GM19023 (cell line): ENCODE measurements at regions not wholly inside any gene's neighbourhood (a gene's known extent, or its start where the extent isn't known, plus 50 kb on each side); places are given as distances from the start of the nearest gene placed in this dataset.
"Not testable (repeated sequence)": the region's sequence is repeated elsewhere in the genome, so short reads cannot be mapped to it uniquely, and the experiment has no call there.

ENCODE experiments used
- ATAC-seq: cut with Tn5 transposase; IDR thresholded peaks from one replicate; pipeline ENCODE4 v1.9.1; 2021; ENCODE audit warnings: mild to moderate bottlenecking, moderate library complexity; ENCODE audit not compliant: unreplicated experiment

DNA sequence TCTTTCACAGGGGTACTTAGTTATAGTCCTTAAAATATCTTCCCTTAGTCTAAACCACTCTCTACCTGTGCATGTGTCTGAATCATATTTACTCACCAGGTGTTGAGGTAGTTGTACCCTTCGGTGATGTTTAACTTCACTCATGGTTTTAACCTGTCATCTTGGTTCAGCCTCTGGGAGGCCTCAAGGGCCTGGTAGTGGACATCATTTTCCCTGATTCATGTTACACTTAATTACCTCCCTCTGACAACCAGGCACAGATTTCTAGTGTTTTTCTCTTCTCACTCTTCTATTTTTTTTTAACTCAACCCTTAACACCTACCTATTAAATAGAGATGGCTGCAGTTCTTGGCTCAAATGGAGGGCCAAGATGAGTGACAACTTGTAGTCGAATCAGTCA is 505.4 kb downstream of the TMEM114 start:
- no peak for ATAC-seq

DNA sequence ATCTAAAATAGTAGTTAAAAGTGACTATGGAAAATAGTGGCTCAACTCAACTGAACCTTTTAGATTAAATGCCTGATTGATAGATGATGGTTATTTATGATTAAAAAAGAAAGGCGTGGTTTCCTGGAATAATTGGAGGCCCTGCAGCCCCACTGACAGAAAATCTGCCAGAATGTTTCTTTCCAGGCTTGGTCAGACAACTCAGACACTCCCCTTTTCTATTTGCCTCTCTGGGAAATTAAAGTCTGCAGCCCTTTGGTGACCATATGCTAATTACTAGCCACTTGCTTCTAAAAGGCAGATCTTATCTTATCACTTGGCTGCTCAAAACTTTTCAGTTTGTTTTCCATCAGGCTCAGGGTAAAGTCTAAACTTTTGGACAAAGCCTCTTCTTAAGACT is 506.0 kb downstream of the TMEM114 start:
- no peak for ATAC-seq

DNA sequence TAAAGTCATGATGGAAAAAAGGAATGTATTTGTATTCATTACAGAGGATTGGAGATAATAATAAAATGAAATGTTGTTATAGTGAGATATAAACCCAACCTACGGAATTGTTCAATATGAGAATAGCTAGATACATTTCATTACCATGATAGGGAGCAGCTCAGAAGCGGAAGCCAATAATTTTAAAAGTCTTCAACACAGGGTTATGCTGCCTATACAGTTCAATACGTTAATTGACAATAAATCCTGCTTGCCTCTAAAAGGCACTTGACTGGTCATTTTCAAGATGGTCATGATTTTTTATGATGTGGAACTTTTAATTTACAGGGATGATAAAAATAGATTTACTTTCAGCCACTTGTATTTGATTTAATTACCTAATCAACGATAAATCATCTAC is 506.8 kb downstream of the TMEM114 start:
- ATAC-seq, result no peak

DNA sequence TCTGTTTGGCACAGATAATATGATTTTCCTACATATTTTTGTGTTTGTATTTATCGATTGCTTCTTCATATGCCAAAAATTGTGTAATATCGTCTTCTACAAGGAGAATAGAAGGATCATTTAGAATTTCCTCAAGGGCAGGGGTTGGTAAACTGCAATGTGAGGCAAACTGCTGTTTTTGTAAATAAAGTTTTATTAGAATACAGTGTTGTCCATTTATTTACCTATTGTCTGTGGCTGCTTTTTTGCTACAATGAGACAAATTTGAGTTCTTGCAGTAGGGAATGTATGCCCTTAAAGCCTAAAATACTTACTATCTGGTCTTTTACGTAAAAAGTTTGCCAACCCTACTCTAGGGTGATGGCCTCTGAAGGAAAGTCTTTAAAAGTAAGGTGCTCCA is 509.5 kb downstream of the TMEM114 start:
- ATAC-seq, result no peak

DNA sequence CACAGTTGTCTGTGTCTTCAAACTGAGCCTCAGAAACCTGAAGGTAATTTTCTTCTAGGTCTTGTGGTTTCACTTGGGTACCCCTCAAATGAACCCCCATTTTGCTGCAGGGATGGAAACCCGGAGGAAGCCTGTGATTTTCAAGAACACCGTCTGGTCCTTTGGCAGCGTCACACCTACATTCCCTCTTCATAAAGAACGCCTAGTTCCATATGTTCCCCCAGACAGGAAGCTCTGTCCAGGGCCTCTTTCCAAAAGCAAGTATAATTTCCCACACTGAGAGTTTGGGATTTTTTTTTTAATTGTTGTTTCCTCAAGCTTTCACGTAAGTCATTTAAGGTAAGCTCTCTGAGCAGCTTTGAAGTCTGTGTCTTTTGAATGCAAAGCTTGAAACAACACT is 515.0 kb downstream of the TMEM114 start:
- no peak for ATAC-seq

DNA sequence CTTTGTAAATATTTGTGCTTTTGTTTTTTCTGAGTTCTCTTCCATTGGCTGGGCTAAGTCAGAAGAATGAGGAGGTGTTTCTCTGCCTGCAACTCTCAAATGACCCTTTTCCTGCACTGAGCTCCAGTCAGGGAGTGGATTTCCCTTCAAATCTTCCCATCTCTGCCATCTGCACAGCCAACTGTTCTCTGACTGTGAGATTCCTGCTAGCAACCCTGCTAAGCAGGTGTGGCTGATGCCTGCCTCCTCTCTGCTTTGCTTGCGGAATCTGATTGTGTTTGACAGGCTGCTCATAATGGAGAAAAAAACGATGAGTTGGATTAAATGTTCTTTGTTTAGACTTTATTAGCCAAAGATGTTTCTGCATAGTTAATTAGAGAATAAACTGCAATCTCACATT is 519.8 kb downstream of the TMEM114 start:
- no peak for ATAC-seq

DNA sequence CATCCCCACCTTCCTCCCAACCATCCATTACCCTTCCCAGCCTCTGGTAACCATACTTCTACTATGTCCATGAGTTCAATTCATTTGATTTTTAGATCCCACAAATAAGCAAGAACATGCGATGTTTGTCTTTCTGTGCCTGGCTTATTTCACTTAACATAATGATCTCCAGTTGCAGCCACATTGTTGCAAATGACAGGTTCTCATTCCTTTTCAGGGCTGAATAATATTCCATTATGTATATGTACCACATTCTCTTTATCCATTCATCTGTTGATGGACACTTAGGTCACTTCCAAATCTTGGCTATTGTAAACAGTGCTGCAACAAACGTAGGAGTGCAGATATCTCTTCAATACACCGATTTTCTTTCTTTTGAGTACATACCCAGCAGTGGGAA is 522.1 kb downstream of the TMEM114 start:
- not testable (repeated sequence) for ATAC-seq

- no peak for ATAC-seq
Observed at GRCh38 chr16:8063159-8063558, 527.2 kb downstream of the TMEM114 start.

- ATAC-seq, result no peak
Observed at GRCh38 chr16:8062677-8063076, 527.6 kb downstream of the TMEM114 start.

DNA sequence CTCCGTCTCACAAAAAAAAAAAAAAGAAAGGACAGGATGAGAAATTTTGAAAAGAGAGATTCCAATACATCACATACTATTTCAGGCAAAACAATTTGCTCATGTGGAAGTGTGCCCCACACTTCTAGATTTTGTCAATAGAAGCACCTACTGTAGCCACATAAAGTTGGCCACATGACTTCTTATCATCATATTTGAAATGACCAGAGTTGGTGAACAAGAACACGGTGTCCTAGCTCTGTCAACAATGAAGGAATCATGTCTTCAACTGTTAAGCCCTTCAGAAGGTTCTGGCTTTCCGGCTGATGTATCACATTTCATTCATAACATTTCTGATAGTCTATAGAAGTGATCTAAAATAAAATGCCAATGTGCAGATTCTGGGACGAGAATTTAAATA is 534.5 kb downstream of the TMEM114 start:
- no peak for ATAC-seq

DNA sequence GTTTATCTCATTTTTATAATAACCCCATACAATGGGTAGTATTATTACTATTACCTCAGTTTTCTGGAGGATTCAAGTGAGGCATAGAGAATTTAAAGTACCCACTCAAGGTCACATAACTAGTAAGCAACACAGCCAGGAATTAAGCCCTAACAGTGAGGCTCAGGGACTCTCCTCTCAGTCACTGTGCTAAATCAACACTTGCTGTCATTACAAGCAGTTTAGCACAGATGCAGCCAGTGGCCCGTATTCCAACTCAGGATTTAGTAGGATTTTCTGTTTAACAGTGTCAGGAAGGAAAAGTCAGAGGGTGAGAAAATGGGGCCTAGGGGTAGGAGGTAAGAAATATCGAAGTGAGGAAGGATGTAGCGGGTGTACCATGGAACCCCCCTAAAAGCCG is 536.9 kb downstream of the TMEM114 start:
- ATAC-seq, result no peak

- ATAC-seq, result no peak
Observed at GRCh38 chr16:8048433-8048832, 541.9 kb downstream of the TMEM114 start.

GRCh38 chr16:8047736-8048135 is 542.6 kb downstream of the TMEM114 start:
- ATAC-seq, result no peak

GRCh38 chr16:8044796-8045195 is 545.5 kb downstream of the TMEM114 start:
- no peak for ATAC-seq

DNA sequence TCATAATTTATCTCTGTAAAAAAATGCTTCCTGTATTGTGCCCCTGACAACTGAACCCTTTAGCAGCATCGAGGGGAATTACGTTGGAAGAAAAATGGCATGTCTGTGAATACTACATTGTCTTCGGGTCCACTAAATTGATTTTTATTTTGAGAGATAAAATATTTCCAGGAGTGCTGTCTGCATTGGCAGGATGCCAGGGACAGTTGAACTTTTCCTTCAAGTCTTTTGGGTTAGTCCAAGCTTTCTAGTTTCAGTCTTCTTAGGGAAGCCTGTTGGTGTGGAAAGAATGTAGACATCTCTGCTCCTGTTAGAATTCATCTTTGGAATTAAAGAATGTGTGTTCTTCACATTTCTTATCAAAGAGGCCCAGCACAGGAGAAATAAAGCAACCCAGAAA is 557.9 kb downstream of the TMEM114 start:
- ATAC-seq, result no peak

GRCh38 chr16:8030004-8030403 is 560.3 kb downstream of the TMEM114 start:
- ATAC-seq, result not testable (repeated sequence)

DNA sequence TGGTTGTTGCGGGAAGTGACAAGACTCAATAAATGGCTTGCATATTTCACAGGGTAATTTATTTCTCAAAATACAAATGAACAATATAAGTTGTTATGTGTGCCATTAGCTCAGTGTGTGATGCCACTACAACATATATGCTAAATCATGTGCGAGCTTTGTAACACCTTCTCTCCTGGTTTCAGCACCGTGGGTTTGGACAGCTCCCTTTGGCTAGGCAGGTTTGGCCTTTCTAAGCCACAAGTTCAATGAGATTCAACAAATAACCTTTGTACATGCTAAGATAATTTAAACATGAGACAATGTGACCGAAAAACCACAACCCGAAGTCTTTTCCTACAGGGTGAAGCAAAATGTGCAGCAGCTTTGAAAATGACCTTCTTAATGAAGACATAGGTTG is 563.9 kb downstream of the TMEM114 start:
- no peak for ATAC-seq

DNA sequence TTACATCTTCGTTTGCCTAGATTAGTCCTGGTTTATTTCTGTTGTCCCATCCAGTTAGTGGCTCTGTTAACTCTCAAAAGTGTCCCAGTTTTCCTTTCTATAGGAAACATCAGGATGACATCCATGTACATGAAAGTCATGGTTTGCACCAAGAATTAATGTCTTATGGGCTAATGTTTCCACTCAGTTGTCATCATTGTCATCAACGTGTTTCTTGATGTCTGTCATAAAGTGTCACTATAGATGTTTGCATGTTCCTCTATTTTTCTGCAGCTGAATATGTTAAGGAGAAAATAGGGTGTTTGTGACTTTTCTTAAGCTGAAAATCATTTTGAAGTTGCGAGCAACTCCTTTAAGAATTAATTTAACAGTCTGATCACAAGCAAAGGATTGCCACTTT is 567.0 kb downstream of the TMEM114 start:
- ATAC-seq, result no peak

DNA sequence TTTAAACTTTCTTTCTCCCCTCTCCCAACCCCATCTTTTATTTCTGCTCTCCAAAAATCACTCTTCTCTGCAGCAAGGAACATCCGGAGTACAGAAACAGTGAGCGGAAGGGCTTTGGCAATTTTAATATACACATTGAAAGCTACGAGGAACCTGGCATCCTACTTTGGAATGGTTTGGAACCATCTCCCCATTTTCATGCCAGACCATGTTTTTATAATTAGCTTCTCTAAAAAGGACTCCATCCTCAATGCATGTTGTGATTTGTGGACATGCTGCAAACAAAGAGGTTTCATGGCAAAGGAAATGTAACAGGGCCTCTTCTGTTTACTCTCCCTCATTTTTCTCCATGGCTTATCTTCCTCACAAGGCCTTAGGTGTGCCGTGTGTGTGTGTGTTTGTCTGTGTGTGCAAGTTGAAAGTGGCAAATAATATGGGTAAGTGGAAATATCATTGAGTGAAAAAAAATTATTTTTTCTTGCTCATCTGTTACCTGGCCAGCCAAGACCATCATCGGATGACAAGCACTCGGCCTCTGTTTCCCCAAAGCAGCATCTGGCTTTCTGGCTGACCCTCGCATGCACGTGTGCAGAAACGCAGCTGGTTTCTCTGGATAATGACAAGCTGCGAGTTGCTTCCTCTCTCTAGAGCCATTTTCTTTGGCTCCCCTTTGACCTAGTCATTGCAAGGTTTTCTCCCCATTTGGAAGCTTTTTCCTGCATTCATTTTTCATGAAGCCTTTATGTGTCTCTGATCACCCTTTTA is 585.0 kb downstream of the TMEM114 start:
- no peak for ATAC-seq

- no peak for ATAC-seq
Observed at GRCh38 chr16:7998789-7999453, 591.4 kb downstream of the TMEM114 start.

GRCh38 chr16:7997966-7998365 is 592.3 kb downstream of the TMEM114 start:
- no peak for ATAC-seq

DNA sequence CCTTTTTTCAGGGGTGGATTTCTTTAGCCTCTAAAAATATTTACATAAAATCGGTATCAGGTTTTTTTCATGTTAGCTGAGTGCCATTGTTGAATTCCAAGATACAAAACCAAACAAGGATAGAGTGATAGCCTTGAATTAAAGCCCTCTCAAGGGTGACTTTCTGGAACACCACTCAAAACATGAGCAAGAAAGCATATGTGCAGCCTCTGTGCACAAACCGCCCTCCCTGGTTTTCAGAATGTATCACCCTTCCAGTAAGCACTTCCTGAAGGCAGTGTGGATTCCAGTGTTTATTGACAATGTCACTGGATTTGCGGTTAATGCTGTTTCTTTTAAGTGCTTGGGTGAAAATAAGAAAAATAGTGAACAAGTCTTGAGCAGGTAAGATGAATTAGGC is 597.7 kb downstream of the TMEM114 start:
- ATAC-seq, result no peak
